ENCODE measurements at regions not wholly inside any gene's neighbourhood (a gene's known extent, or its start where the extent isn't known, plus 50 kb on each side); places are given as distances from the start of the nearest gene placed in this dataset.

GRCh38 chr9:75545287-75545686 lies 345.2 kb upstream of the PCSK5 start:
- Histone ChIP-seq H3K4me3 (ENCODE audit: low read depth, low read length) (no peak overlapping the region), H3K4me1 (ENCODE audit: control insufficient read depth, insufficient read depth, low read length) (0 out of 2 replicates have a peak, but pooled peaks cover 2% of the 10 kb centered on the region), H3K9me3 (ENCODE audit: control insufficient read depth, insufficient read depth, low read depth, low read length) (no peaks in the 10 kb centered on the region), H3K36me3 (ENCODE audit: control insufficient read depth in 2 of 2, insufficient read depth in 1 of 2, low read length in 2 of 2) (no peaks in the 10 kb centered on the region), H3K27ac (ENCODE audit: extremely low read depth, low read depth, low read length) (no peak overlapping the region)
- TF ChIP-seq ZNF639 (tag by site-specific recombination; IDR thresholded peaks at IDR 0.05) (no peak), ZNF274 (IDR thresholded peaks at IDR 0.05; ENCODE audit: low read length) (no peak), ZNF274 (tag by site-specific recombination; IDR thresholded peaks at IDR 0.05; ENCODE audit: borderline replicate concordance) (no peak)
- ChIA-PET POLR2A (no interaction called here), CTCF (no interaction called here)

- Histone ChIP-seq H3K36me3 (ENCODE audit: control insufficient read depth in 2 of 2, insufficient read depth in 1 of 2, low read length in 2 of 2) (no peaks in the 10 kb centered on the region), H3K27ac (ENCODE audit: extremely low read depth, low read depth, low read length) (no peak overlapping the region), H3K4me1 (ENCODE audit: control insufficient read depth, insufficient read depth, low read length) (no peaks in the 10 kb centered on the region), H3K9me3 (ENCODE audit: control insufficient read depth, insufficient read depth, low read depth, low read length) (no peaks in the 10 kb centered on the region), H3K4me3 (ENCODE audit: low read depth, low read length) (no peak overlapping the region)
- POLR2A ChIA-PET, result interaction anchor here (0.8 kb wide), 1 partner anchor 166 kb away, joined by 9 read pairs; no protein-coding TSS in a partner anchor
- CTCF ChIA-PET, result no interaction called here
- TF ChIP-seq ZNF654 (tag by site-specific recombination; IDR thresholded peaks at IDR 0.05; ENCODE audit: low read depth) (no peak), ZSCAN23 (tag by site-specific recombination; IDR thresholded peaks at IDR 0.05) (no peak), ZBTB11 (tag by site-specific recombination; conservative IDR thresholded peaks at IDR 0.05; ENCODE audit: low read depth) (no peak), ZSCAN4 (tag by site-specific recombination; IDR thresholded peaks at IDR 0.05) (no peak), ZNF580 (tag by site-specific recombination; IDR thresholded peaks at IDR 0.05) (no peak), ZNF664 (tag by site-specific recombination; IDR thresholded peaks at IDR 0.05) (no peak)
Observed at GRCh38 chr9:75548871-75549270, 341.6 kb upstream of the PCSK5 start.

GRCh38 chr9:75551861-75552260 lies 338.6 kb upstream of the PCSK5 start:
- no peaks in the 10 kb centered on the region for H3K4me1 ChIP-seq (ENCODE audit: control insufficient read depth, insufficient read depth, low read length)
- H3K4me3 ChIP-seq (ENCODE audit: low read depth, low read length), result no peak overlapping the region
- POLR2A ChIA-PET, result no interaction called here
- no peaks in the 10 kb centered on the region for H3K9me3 ChIP-seq (ENCODE audit: control insufficient read depth, insufficient read depth, low read depth, low read length)
- TF ChIP-seq ZNF280D (tag by site-specific recombination; IDR thresholded peaks at IDR 0.05) (no peak), ZNF626 (tag by site-specific recombination; IDR thresholded peaks at IDR 0.05) (no peak), ZNF670 (tag by site-specific recombination; IDR thresholded peaks at IDR 0.05; ENCODE audit: low read depth) (no peak), ZNF707 (tag by site-specific recombination; IDR thresholded peaks at IDR 0.05) (no peak)
- no peaks in the 10 kb centered on the region for H3K36me3 ChIP-seq (ENCODE audit: control insufficient read depth in 2 of 2, insufficient read depth in 1 of 2, low read length in 2 of 2)
- CTCF ChIA-PET, result interaction anchor here (0.5 kb wide), 1 partner anchor 350 kb away, joined by 3 read pairs; no protein-coding TSS in a partner anchor
- H3K27ac ChIP-seq (ENCODE audit: extremely low read depth, low read depth, low read length), result no peak overlapping the region

Measured in HEK293 (cell line).